Vagina (tissue), 2 donors: ENCODE measurements at regions not wholly inside any gene's neighbourhood (a gene's known extent, or its start where the extent isn't known, plus 50 kb on each side); places are given as distances from the start of the nearest gene placed in this dataset.

Experiments
- DNase-seq, 2 donors: peaks; one replicate each; pipeline ENCODE4 v3.0.0-alpha.2; 2017; ENCODE audit errors: extremely low spot score in 2 of 2
- H3K27ac ChIP-seq: fragments of 200-600 bp; sonication (generic); one replicate; pipeline ENCODE4 v1.5.1; 2019
- H3K27me3 ChIP-seq: fragments of 200-600 bp; sonication (generic); one replicate; pipeline ENCODE4 v1.5.1; 2019
- H3K36me3 ChIP-seq, 2 donors: fragments of 200-600 bp; sonication (generic); one replicate each; pipeline ENCODE4 v1.5.1; 2017 to 2019
- H3K4me1 ChIP-seq: fragments of 200-600 bp; sonication (generic); one replicate; pipeline ENCODE4 v1.5.1; 2019
- H3K4me3 ChIP-seq, 2 donors: fragments of 200-600 bp; sonication (generic); 1 replicate in 1 of 2; 2 replicates in 1 of 2; pipeline ENCODE4 v1.5.1; 2016 to 2019
- H3K9me3 ChIP-seq: fragments of 200-600 bp; sonication (generic); one replicate; pipeline ENCODE4 v1.5.1; 2019
- POLR2A ChIP-seq, 2 donors: fragments of 450-650 bp; IDR thresholded peaks; one replicate each; pipeline ENCODE4 v1.6.1; 2017; ENCODE audit warnings: antibody characterized with exemption in 2 of 2, mild to moderate bottlenecking in 2 of 2, moderate library complexity in 2 of 2
- POLR2AphosphoS5 ChIP-seq, 2 donors: sonication (generic); formaldehyde crosslinking; IDR thresholded peaks; one replicate each; pipeline ENCODE4 v1.9.0; 2017; ENCODE audit warnings: antibody characterized with exemption in 2 of 2, mild to moderate bottlenecking in 2 of 2, low read depth in 1 of 2; ENCODE audit not compliant: insufficient read depth in 1 of 2
- intact Hi-C: fragments of 100-400 bp; cut with DNase I; formaldehyde crosslinking; loops from one replicate; pipeline ENCODE4 v1.15.1; 2023
- TF ChIP-seq, protein P1 (sequence below), 3 experiments: fragments of 450-650 bp in 2 of 3; fragments of 200-600 bp in 1 of 3; sonication (generic) in 1 of 3; IDR thresholded peaks; one replicate each; pipeline ENCODE4 v1.5.1; 2017 to 2019; ENCODE audit warnings: antibody characterized with exemption in 3 of 3, mild to moderate bottlenecking in 2 of 3, moderate library complexity in 2 of 3

DNA sequence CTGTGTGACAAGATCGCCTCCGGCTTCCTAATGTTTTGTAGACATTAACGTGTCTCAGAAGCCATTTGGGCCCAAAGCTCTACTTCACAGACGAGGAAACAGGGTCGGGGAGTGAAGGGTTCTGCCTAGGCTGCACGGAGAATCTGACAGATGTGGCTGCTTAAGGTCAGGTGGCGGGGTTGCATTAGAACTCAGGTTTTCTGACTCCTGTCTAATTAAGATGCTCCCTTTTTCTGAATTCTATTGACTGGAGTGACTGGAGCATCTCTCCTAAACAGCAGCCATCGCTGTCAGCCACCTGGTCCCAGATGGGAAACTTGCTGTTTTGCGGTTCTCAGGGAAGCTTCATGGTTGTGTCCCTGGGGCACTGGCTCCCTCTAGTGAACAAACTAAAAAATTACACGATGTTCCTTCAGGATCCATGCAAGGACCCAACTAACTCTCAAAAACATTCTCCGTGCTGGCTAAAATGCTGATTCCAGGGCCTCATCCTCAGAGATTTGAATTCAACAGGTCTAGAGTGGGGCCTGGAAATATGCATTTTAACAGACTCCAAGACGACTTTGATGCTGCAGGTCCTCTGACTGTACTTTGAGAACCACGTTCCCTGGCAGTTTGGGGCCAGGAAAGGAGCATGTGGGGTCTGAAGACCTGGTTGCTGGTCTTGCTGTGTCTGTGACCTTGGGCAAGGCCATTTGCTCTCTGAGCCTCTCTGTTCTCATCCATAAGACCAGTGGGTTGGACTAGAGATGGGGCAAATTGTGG, 117.4 kb downstream of the IRF8 start:
- Histone ChIP-seq H3K27ac (no peak overlapping the region), H3K27me3 (no peaks in the 10 kb centered on the region), H3K4me3 (no peak overlapping the region), H3K9me3 (no peaks in the 10 kb centered on the region), H3K36me3 (no peaks in the 10 kb centered on the region), H3K4me1 (no peaks in the 10 kb centered on the region)
- DNase-seq: no peak
- TF ChIP-seq POLR2AphosphoS5 (IDR thresholded peaks at IDR 0.05; ENCODE audit: insufficient read depth in 1 of 2, low read depth in 1 of 2): no peak
- TF ChIP-seq, protein P1, sequence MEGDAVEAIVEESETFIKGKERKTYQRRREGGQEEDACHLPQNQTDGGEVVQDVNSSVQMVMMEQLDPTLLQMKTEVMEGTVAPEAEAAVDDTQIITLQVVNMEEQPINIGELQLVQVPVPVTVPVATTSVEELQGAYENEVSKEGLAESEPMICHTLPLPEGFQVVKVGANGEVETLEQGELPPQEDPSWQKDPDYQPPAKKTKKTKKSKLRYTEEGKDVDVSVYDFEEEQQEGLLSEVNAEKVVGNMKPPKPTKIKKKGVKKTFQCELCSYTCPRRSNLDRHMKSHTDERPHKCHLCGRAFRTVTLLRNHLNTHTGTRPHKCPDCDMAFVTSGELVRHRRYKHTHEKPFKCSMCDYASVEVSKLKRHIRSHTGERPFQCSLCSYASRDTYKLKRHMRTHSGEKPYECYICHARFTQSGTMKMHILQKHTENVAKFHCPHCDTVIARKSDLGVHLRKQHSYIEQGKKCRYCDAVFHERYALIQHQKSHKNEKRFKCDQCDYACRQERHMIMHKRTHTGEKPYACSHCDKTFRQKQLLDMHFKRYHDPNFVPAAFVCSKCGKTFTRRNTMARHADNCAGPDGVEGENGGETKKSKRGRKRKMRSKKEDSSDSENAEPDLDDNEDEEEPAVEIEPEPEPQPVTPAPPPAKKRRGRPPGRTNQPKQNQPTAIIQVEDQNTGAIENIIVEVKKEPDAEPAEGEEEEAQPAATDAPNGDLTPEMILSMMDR (IDR thresholded peaks at IDR 0.05): peak; percentile 54 to 68 (median 67)
- intact Hi-C loops: loop anchor here (2.0 kb wide), 1 partner anchor 194 kb away; no protein-coding TSS in a partner anchor

DNA sequence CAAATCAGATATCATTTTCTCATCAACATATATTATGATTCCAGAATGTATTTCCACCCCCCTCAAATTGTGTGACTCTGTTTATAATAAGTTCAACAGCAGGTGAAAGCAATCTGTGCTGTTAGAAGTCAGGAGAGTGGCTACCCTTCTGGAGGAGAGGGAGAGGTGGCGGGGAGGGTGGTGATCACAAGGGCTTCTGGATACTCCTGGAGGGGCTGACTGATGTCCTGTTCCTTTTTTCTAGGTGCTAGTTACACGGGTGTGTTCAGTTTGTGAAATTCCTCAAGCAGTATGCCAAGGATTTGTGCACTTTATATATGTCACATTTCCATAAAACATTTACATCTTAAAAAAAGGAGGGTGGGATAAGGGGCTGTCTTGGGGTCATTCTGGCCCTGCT, 119.1 kb downstream of the IRF8 start:
- Histone ChIP-seq H3K4me1 (no peaks in the 10 kb centered on the region), H3K9me3 (no peaks in the 10 kb centered on the region), H3K27me3 (no peaks in the 10 kb centered on the region), H3K4me3 (no peak overlapping the region), H3K27ac (no peak overlapping the region), H3K36me3 (no peaks in the 10 kb centered on the region)
- TF ChIP-seq POLR2A (IDR thresholded peaks at IDR 0.05) (no peak), POLR2AphosphoS5 (IDR thresholded peaks at IDR 0.05; ENCODE audit: insufficient read depth in 1 of 2, low read depth in 1 of 2) (no peak)
- TF ChIP-seq, protein P1 (IDR thresholded peaks at IDR 0.05): no peak
- DNase-seq: no peak
- intact Hi-C loops: no loop called here

DNA sequence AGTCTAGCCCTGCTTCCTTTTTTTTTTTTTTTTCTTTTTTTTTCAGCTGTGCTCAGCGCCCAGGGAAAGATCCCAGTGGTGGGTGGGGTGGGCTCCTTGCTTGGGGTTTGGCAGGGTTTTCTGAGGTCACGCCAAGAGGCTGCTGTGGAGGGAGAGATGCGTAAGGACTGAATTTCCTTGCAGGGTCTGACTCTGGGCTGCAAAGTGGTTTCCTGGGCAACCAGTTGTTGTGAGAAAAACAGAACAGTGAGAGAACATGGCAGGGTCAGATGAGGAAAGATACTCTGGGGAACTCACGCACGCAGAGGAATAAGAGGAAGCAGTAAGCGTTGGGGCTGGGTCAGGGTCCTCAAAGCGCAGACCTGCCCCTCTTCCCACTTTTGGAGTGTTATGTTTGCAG, 119.5 kb downstream of the IRF8 start:
- H3K36me3 ChIP-seq: no peaks in the 10 kb centered on the region
- no peaks in the 10 kb centered on the region for H3K27me3 ChIP-seq
- H3K9me3 ChIP-seq: peaks cover 3% of the 10 kb centered on the region
- no peak for TF ChIP-seq POLR2AphosphoS5 (IDR thresholded peaks at IDR 0.05; ENCODE audit: insufficient read depth in 1 of 2, low read depth in 1 of 2)
- TF ChIP-seq, protein P1 (IDR thresholded peaks at IDR 0.05): no peak
- TF ChIP-seq POLR2A (IDR thresholded peaks at IDR 0.05): no peak
- H3K4me3 ChIP-seq: no peak overlapping the region
- intact Hi-C loops: no loop called here
- no peak overlapping the region for H3K27ac ChIP-seq
- DNase-seq: no peak
- H3K4me1 ChIP-seq: no peaks in the 10 kb centered on the region

DNA sequence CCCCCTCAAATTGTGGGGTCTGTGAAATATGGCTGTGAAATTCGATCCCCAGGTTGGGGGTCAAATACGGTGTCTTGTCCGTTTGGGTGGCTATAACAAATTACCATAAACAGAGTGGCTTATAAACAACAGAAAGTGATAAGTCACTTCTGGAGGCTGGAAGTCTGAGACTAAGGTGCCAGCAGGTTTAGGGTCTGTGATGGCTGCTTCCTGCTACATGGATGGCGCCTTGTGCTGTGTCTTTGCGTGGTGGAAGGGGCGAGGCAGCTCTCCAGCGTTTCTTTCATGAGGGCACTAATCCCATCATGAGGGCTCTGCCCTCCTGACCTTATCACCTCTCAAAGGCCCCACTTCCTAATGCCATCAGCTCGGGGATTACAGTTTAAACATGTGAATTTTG, 120.0 kb downstream of the IRF8 start:
- no peak overlapping the region for H3K27ac ChIP-seq
- H3K4me1 ChIP-seq: no peaks in the 10 kb centered on the region
- DNase-seq: no peak
- no peaks in the 10 kb centered on the region for H3K27me3 ChIP-seq
- no peak for TF ChIP-seq POLR2AphosphoS5 (IDR thresholded peaks at IDR 0.05; ENCODE audit: insufficient read depth in 1 of 2, low read depth in 1 of 2)
- TF ChIP-seq, protein P1 (IDR thresholded peaks at IDR 0.05): no peak
- no peak for TF ChIP-seq POLR2A (IDR thresholded peaks at IDR 0.05)
- H3K9me3 ChIP-seq: peaks cover 4% of the 10 kb centered on the region
- no peaks in the 10 kb centered on the region for H3K36me3 ChIP-seq
- intact Hi-C loops: no loop called here
- H3K4me3 ChIP-seq: no peak overlapping the region

DNA sequence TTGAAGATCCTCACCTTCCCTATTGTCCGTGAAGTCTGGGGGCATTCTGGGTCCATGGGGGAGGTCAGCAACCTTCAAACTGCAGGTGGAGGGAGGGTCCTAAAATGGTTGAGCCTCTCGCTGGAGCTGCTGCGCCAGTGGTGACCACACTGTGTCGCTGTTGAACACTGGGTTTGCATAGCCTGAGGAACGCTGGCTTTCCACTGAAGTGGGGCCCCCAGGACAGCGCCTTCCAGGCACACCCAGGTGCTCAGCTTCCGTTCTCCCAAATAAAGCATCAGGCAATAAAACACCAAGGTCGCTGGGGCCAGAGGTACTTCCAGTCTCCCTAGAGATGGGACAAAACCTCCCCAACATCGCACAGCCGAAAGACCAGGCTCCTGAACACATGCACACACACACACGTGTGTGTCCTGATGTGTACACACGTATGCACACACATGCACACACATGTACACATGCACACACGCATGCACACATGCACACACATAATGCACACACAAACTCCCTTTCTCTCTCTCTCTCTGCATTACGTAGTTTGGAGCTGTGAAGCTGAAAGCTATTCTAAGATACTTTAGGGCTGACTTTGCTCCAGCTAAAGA, 120.6 kb downstream of the IRF8 start:
- Histone ChIP-seq H3K4me1 (no peaks in the 10 kb centered on the region), H3K27ac (no peak overlapping the region), H3K36me3 (no peaks in the 10 kb centered on the region), H3K4me3 (no peak overlapping the region), H3K27me3 (no peaks in the 10 kb centered on the region), H3K9me3 (peaks cover 8% of the 10 kb centered on the region)
- no peak for DNase-seq
- TF ChIP-seq, protein P1 (IDR thresholded peaks at IDR 0.05): no peak
- TF ChIP-seq POLR2A (IDR thresholded peaks at IDR 0.05) (no peak), POLR2AphosphoS5 (IDR thresholded peaks at IDR 0.05; ENCODE audit: insufficient read depth in 1 of 2, low read depth in 1 of 2) (no peak)
- intact Hi-C loops: no loop called here
